GM12874 (cell line): ENCODE measurements at regions not wholly inside any gene's neighbourhood (a gene's known extent, or its start where the extent isn't known, plus 50 kb on each side); places are given as distances from the start of the nearest gene placed in this dataset.

Experiments used
- CTCF ChIP-seq: IDR thresholded peaks from 2 replicates; pipeline ENCODE4 v1.5.1; 2011; ENCODE audit warnings: low read depth, mild to moderate bottlenecking, control low read depth, low read length, moderate library complexity; ENCODE audit not compliant: insufficient read depth

GRCh38 chr3:20760981-20761380 is 575.0 kb upstream of the SGO1 start:
- no peak for TF ChIP-seq CTCF

- TF ChIP-seq CTCF = no peak
These were observed 566.4 kb upstream of the SGO1 start for GRCh38 chr3:20752416-20752815.

GRCh38 chr3:20751296-20751695 is 565.3 kb upstream of the SGO1 start:
- TF ChIP-seq CTCF = no peak

GRCh38 chr3:20747741-20748140 is 561.7 kb upstream of the SGO1 start:
- TF ChIP-seq CTCF = no peak

GRCh38 chr3:20743553-20744321 is 557.7 kb upstream of the SGO1 start:
- TF ChIP-seq CTCF = no peak

- TF ChIP-seq CTCF = no peak
These were observed 557.0 kb upstream of the SGO1 start for GRCh38 chr3:20742903-20743552.

GRCh38 chr3:20741381-20741780 is 555.4 kb upstream of the SGO1 start:
- TF ChIP-seq CTCF = no peak
